NOMO-1 treated with dmso at 0.1 percent for 144 hours (cell line): ENCODE measurements at regions not wholly inside any gene's neighbourhood (a gene's known extent, or its start where the extent isn't known, plus 50 kb on each side); places are given as distances from the start of the nearest gene placed in this dataset.
"Not testable (repeated sequence)": the region's sequence is repeated elsewhere in the genome, so short reads cannot be mapped to it uniquely, and the experiment has no call there.

Source experiments
- DNase-seq: peaks from one replicate; lab custom pipeline; 2025; ENCODE audit not compliant: unreplicated experiment; lab: John Stamatoyannopoulos, UW

DNA sequence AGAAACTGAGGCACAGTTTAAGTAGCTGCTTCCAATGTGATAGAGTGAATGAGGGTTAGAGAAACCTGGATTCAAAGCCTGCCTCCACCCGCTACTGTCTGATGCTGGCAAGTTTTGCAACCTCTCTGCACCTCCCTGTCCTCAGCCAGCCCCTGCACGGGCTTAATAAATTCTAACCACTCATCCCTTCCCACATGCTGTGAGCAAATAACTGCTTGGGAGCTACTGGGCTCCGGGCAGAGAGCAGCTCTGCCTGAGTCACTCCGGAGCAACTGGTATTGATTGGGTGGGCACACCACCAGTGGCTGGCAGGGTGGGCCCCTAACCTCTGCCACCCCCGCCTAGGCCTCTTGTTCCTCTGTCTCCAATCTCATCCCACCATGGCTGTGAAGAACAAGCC, 104.3 kb upstream of the SYT13 start:
- no peak for DNase-seq

DNA sequence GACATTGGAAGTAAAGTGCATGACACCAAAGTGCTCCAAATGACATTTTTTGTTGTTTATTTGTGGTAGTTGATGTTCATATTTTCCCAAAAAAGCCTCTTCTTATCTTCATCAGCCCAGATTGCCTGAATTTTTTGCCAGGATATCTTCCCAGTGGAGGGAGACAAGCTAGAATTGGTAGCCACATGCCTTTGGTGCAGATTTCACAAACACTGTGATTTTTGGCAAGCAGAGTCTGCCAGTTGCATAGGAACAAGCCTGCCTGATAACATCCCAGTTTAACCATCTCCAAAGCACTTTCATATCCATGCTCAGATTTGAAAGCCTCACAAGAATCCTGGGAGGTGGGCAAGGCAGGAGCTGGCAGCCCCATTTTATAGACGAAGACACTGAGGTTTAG, 102.3 kb upstream of the SYT13 start:
- DNase-seq = no peak

DNA sequence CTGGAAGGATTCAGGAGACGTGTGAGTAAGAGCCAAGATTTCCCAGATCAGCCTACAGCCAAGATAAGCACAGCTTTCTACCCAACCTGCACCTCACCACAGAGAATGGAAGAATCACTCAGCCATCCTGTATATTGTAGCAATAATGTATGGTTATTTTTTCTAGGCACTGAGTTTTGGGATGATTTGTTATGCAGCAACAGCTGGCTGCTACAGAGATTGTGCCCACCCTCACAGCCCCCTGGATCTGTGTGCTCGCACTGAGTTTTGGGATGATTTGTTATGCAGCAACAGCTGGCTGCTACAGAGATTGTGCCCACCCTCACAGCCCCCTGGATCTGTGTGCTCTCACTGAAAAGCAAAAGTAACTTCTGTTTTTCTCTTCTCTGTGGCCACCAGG, 101.7 kb upstream of the SYT13 start:
- not testable (repeated sequence) for DNase-seq

DNA sequence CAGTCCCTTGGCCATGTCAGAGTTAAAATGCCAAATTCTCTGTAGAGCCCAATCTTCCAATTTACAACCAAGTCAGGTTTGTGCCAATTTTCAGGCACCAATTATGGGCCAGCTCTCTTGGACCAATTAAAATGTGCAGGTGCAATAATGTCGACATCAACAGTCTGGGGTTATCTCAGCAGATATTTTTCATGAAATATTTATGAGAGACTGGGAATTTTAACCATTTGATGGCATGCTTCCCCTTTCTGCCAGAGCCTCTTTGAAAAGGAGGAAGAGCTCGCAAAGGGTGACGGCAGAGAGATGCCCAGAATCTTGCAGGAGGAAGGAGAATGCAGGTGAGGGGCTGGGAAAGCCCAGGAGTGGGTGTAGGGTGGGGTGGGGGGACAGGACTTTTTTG, 100.8 kb upstream of the SYT13 start:
- no peak for DNase-seq

DNA sequence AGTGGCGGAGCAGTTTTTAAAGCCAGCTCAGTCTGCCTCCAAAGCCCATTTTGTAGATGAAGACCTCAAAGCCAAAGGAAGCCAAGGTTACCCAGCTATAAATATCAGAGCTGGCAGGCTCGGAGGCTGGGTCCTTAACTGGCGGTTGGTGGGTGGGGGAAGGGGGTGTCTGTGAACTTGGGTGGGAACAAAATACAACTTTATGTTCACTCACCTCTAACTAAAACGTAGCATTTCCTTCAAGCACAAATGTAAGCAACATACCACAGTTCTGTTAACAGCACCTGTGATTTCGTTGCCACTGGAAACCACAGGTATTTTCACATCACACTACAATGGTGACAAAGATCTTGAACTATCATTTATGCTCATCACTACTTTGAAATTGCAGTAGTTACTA, 99.7 kb upstream of the SYT13 start:
- DNase-seq = no peak

DNA sequence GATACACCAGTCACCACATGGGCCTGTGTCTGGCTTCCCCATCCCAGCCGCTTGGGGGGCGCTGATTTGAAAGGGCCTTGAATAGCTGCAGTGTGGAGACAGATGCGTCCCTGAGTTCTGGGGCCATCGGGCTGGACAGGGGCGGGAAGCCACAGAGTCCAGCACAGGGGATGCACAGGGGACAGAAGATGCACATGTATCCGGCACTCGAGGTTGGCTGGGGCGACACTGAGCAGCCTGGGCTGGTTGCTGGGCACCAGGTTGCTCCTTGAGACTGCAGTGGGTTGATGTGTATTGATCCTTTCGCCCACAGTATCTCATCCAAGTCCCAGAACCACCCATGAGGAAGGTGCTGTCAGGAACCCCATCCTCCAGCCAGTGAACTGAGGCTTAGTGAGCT, 99.3 kb upstream of the SYT13 start:
- DNase-seq = no peak

DNA sequence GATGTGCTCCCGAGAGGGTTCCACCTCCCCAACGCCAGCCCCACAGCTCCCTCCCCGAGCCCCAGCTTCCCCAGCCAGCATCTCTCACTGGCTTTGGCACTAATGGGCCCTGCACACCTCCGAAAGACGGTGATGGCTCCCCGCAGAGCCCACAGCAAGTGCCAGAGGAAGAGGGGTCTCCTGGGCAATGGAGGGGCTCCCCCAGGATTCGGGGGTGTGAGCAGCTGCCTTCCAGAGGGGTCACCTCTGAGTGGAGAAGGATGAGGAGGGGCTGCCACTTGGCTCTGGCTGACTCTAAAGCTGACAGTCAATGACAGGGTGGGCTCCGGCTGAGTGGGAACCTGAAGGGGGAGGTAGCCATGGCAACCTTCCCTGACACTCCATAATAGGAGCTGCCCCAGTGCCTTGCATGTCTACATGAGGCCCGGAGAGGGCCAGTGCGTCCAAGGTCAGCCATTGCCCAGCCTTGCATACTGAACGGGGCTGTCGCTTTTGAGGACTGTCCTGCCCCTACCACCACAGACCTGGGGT, 98.6 kb upstream of the SYT13 start:
- DNase-seq = no peak

DNA sequence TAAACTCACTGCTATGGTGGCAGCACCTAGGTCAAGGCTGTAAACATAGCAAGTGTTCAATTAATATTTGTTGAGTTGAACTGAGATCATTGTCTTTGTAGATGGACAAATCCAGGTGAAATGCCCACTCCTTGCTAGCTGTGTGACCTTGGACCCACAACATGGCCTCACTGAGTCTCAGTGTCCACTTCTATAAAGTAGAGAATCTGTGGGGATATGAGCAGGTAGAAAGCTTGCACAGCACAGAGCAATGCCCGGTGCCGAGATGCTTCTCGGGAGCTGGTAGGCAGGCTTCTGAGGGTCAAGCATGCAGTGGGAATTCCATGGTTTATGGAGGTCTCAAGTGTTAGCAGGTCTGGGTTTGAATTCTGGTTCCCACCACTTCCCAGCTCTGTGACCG, 97.9 kb upstream of the SYT13 start:
- no peak for DNase-seq

DNA sequence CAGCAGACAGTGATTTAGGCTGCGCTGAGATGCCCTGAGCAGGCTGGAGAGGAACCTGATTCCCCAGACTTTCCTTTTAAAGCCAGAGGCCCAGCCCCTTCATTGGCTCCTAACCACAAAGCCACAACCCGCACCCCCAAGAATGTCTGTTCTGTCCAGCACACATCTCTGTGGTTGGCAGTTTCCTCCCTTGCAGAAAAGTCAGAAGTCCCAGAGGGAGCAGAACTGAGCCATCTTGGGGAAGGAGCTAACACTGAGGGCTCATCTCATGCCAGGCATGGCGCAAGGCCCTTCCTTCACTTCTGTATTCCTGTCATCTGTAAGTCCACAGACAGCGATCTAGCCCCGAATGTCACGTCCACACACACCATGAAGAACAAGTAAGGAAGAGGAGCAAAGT, 97.1 kb upstream of the SYT13 start:
- peak; percentile 82 for DNase-seq

DNA sequence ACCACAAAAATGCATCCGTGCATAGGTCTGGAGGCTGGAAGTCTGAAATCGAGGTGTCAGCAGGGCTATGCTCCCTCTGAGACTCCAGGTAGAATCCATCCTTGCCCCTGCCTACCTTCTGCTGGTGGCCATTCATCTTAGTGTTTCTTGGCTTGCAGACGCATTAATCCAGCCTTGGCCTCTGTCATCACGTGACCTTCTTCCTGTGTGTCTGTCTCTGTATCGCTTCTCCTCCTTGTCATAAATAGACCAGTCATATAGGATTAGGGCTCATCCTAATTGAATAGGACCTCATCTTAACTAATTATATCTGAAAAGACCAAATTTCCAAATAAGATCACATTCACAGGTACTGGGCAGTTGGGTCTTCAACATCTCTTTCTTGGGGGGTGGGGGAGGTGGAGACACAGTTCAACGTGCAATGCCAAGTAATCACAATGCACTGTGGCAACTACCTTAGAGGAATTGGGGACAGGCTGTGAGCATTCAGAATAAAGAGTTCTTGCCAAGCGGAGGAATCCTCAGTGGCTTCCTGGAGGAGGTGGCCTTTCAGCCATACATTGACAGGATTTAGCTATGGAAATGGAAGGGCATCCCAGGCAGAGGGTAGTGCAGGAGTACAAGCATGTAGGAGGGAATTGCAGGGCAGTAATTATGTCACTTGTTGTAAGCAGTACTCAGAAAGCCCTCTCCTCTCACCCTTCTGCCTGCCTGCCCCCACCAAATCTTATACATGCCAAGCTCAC, 96.2 kb upstream of the SYT13 start:
- DNase-seq = no peak

DNA sequence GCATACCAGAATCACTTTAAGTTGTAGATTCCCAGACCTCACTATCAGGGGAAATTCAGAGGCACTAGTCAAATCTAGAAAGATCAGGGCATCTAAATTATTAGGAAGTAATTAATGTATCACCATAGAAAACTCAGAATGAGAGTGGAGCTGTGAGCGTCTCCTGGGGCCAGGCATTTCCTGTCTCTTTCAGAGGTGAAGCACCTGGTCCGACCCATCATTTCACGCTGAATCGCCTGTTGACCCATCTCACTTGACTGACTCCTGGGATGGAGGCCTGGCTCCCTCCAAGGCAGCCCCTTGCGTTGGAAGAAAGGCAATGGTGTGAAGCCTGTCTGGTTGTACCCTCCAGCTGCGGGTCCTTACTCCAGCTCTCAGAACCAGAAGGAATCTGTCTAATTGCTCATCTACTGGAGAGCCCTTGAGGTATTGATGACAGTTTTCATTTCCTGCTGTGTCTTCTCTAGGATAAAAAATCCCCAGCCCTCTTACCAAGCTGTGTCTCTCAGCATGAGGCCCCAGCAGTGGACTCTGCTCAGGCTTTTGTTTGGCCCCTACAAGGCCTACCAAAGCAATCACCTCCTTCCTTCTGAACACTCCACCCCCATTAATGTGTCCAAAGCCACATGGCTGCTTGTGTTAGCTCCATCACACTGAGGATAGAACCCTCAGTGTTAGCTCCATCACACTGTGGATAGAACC, 93.2 kb upstream of the SYT13 start:
- no peak for DNase-seq

DNA sequence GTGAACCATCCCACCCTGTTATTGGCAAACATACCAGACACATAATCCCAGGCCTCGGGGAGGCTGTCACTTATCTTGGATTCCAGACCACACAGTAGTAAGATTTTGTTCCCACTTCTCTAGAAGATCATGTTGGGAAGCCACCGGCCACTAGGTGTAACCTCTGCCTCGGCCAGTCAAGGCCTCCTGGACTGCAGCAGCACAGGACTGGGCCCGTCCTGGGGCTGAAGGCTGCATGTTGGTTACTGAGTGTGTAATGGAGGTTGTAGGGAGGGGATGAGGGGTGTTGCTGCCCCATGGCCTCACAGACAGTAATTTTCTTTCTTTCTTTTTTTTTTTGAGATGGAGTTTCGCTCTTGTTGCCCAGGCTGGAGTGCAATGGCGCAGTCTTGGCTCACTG, 92.4 kb upstream of the SYT13 start:
- DNase-seq = no peak

DNA sequence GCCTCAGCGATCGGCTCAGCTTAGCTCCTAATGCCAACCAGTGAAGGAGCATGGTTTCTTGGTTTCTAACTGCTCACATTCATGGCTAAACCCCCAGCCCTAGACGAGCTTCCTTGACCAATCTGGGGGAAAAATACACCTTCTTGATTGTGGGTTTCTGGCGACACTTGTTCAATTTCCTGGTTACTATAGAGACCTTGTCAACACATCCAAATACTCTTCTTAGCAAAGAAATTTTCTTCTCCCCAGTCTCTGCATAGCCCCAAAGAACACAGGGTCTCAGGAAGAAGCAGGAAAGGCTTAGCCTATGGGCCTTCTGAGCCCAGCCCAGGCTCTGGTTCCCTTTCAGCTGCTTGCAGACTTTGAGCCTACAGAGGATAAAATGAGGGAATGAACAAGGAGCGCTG, 88.5 kb upstream of the SYT13 start:
- DNase-seq = no peak

DNA sequence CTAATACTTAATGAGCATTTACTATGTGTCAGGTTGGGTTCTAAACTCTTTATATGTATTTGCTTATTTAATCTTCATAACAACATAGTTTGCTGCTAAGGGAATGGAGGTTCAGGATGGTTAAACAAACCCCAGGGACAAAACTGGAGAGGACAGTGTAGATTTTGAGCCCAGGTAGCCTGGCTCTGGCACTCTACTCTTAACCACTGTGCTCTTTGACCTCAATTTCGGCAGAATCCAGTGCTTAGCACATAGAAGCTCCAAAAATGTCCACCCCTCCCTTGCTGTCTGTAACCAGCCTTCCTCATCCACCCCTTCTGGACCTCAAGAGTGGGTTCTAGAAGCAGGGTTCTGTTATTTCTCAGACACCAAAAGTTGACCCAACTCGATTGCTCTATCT, 88.0 kb upstream of the SYT13 start:
- DNase-seq = no peak

DNA sequence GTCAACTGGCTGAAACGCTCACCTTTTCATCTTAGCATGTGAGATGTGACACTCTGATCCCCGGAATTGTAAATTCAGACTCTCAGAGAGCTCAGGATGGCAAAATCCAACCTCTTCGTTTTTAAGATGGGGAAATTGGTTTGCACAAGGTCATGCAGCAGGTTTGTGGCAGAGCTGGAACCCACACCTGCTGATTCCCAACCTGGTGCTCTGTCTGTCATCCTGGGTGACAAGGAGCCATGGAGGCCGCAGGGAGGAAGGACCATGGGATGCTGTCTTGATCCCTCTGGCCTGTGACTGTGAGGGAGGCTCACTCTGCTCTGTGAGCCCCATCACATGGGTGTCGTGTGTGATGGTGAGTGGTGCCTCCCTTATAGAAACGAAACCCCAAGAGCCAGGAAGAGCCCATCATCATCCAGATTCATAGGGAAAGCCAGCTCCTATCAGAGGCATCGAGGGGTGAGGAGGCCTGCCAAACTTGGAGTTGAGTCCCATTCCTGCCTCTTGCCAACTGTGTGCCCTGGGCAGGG, 87.4 kb upstream of the SYT13 start:
- no peak for DNase-seq

DNA sequence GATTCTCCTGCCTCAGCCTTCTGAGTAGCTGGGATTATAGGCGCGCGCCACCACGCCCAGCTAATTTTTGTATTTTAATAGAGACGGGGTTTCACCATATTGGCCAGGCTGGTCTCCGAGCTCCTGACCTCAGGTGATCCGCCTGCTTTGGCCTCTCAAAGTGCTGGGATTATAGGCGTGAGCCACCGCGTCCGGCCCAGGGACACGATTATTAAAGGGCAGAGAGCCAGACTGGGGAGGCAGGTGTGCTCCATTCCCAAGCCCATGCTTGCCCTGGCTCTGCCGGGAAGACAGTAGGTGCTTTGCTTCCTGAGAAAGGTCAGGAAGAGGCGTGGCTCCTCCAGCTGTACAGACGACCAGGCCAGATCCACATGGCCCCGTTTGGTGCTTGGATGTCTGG, 86.3 kb upstream of the SYT13 start:
- not testable (repeated sequence) for DNase-seq

DNA sequence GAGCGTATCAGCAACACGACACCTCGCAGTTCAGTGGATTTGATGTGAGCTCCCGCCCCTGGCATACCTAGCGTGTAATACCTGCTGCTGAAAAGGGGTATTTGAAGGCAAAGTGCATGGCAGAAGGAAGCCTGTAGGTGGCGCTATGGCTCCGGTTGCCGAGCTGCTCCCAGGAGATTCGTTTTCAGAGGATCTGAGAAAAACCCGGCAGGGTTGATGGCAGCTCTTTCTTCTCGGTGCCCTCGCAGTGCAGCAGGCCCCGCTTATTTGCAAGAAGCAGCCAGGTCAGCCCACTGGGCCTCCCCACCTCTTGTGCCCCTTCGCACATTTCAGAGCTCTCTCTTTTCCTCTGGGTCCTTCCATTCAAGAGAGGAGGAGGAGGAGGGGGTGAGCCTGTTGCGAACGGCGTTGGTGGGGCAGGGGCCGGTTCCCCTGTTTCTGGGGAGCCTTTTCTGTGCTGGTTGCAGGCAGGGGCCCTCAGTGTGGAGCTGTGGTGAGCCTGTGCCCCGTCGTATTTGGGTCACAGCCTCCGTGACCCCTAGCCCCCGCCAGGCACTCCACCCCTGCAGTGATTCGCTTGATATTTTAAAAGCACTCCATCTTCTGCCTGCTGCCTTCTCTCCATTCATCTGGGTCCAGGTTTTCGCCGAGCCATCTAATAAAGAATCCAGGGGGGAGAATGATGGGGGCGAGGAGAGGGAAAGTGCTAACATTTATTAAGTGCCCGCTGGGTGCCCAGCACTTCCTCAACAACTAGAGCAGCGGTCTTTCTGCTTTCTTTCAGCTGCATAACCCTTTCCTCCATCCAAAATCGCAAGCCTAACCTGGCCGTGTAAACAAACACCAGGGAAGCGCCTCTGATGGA, 85.3 kb upstream of the SYT13 start:
- DNase-seq = peak; percentile 48

DNA sequence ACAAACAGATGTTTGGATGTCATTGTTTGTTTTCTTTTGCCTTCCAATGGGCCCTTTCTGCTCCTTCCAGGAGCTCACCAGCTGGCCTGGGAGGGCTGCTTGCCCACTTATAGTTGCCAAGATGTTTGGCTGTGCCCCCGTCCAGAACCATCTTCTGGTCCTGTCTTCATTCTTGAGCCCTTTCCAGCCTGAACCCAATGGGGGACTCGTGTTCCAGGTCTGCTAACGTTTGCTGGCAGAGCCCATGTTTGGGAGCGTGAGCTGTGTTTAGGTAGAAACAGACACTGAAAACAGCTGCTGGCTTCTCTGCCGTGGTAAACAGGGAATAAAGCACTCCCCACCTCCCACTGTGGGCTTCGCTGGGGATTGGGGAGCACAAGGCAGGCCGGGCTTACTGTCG, 83.2 kb upstream of the SYT13 start:
- no peak for DNase-seq

DNA sequence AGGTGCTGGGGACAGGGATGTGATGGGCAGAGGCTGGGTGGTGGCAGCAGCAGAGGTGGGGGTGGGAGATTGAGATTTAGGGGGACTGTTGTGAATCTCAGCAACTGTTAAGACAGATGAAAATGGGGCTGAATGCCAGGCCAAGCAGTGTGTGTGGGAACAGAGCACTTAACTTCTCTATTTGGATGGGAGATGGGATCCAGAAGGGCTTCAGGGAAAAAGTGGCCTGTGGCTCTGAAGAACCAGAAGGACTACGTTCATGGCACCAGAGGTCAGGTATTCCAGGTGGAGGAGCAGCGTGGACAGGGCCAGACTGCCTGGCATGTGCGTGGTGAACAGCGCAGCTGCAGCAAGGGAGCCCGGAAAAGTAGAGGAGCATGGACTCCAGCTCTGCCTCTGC, 82.6 kb upstream of the SYT13 start:
- DNase-seq = no peak

DNA sequence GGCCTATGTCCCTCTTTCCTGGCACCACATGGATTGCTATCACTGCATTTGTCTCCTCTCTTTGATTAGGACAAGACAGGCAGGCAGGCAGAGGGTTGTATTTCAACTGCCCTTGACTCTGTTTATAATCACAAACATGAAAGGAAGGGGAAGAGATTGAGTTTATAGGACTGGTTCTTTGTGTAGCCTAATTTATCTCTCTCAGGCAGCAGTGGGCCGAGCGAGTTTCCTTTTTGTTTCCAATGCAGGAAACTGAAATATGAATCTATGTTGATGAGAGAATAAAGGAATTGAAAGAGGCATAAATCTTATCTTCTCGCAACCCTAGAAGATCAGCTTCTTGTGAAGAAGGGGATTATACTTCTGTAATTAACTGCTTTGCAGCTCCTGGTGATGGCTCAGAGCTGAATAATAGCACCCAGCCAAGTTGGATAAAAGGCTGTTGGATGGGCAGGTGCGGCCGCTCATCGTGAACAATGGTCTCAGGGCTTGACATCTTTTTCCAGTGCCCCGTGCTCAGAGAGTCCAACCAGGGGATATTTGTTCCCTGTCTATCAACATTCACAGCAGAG, 80.6 kb upstream of the SYT13 start:
- no peak for DNase-seq

DNA sequence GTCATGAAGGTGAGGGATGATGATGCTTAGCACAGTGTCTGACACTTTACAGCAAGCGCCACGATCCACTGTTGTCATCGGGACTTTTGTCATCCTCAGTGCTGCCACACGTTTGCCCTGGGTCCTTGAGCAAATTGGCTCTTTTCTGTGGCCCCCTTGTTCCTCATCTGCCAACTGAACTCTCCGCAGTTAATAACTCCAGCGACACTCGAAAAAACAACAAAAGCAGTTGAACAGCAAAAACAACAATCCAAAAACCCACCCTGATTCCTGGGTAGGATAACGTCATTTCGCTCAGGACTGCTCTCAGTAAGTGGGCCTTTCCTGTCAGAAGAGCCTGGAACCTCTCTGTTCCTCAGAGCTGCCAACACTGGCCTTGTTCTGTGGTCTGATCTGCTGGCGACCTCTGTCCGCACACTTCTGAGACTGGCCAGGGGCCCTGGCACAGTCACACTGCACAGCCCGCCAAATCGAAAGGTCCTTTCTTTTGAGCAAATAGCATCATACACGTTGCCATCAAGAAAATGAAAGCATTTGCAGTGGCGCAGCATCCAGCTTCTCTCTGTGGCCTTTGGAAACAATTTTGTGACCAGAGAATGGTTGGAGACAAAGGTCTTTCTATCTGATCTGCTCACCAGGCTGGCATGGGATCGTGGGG, 79.9 kb upstream of the SYT13 start:
- no peak for DNase-seq
